ENCODE measurements at regions not wholly inside any gene's neighbourhood (a gene's known extent, or its start where the extent isn't known, plus 50 kb on each side); places are given as distances from the start of the nearest gene placed in this dataset.
A peak's percentile ranks its signal among the peaks of the same experiment; 100 is the strongest.
"Not testable (repeated sequence)": the region's sequence is repeated elsewhere in the genome, so short reads cannot be mapped to it uniquely, and the experiment has no call there.

DNA sequence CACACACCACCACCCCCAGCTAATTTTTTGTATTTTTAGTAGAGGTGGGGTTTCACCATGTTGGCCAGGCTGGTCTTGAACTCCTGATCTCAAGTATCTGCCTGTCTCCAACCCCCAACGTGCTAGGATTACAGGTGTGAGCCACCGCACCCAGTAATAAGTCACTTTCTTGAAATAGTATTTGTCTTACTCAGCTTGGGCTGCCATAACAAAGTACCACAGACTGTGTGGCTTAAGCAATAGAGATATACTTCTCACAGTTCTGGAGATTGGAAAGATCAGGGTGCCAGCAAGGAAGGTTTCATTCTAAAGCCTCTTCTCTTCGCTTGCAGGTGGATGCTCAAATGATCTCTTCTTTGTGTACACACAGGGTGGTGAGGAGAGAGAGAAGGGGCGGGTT lies 99.8 kb downstream of the ARRDC3 start:
- no peak for DNase-seq

DNA sequence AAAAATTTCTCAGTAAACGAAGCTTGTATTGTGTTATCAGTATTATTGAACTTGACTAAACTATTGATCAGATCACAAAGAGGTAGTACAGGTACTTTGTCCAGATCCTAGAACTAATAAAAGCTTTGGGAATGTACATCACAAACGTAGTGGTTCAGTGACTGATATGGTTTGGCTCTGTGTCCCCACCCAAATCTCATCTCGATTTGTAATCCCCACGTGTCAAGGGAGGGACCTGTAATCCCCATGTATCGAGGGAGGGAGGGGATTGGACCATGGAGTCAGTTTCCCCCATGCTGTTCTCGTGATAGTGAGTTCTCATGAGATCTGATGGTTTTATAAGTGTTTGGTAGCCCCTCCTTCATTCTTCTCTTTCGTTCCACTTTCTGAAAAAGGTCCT lies 100.9 kb downstream of the ARRDC3 start:
- no peak for DNase-seq

DNA sequence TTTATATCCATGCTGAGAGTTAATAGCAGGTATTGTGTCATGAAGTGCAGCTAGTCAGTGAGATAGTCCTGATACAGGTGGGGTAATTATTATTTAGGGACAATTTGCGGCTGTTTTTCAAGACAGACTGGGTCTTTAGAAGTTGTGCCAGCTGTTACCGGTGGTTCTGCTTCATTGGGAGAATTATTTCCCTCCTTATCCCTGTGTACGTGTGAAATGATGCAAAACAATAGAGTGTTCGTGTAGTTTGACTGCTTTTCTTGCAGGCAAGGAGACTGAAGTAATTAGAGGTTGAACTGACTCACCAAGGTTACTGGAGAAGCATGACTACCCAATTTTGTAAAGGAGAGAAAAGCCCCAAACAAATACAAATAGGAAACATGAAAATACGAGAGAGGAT lies 101.7 kb downstream of the ARRDC3 start:
- DNase-seq: no peak

DNA sequence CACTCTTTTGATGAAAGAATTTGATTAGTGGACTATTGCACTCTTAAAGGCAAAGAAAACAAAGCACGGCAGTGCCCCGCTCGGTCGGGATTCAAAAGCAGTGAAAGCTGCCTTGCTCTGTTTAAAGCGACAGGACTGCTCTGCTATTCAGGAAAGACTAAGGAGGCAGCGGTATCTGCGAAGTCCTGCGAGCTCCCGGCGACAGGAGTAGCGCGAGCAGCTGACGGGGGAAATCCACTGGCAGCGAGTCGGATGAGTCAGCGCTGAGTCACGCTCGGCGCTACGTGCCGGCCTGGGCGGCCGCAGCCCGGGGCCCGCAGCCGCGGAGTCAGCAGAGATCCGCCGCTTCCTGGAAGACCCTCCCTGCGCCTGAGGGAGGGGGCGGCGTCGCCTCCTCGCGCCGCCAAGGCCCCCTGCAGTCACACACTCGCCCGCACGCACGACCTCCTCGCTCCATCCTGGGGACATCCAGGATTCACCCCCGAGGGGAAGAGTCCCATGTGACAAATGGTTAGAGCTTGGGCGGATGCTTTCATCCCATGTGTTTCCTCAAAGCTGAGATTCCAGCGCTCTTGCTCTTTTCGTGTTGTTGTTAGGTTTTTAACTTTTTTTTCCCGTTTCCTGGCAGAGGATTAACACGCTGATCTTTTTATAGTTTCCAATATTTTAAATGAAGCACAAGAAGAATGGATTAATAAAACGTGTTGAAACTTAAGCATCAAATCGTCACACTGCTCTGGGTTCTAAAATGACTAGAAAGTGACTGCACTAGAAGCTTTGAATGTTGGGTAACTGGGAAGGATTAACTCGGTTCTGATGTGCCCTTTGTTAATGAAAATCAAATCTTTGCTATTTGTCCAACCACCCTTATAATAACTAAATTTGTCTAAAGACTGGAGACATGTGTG lies 102.5 kb downstream of the ARRDC3 start:
- peak; percentile 73 for DNase-seq

GRCh38 chr5:91277840-91278239 lies 105.3 kb downstream of the ARRDC3 start:
- no peak for DNase-seq

GRCh38 chr5:91277093-91277626 lies 106.0 kb downstream of the ARRDC3 start:
- no peak for DNase-seq

- no peak for DNase-seq
Observed at GRCh38 chr5:91272858-91273257, 110.3 kb downstream of the ARRDC3 start.

DNA sequence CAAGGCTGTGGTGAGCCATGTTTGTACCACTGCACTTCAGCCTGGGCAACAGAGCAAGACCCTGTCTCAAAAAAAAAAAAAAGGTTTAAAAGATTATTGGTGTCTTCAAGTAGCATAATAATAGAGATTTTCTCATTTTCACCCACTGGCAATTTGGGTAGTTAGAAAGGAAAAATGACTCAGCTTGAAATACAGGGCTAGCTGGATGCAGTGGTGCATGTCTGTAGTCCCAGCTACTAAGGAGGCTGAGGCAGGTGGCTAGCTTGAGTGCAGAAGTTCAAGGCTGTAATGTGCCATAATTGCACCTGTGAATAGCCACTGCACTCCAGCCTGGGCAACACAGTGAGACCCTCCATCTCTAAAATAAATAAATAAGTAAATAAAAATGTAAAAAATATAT lies 111.1 kb downstream of the ARRDC3 start:
- DNase-seq: no peak

DNA sequence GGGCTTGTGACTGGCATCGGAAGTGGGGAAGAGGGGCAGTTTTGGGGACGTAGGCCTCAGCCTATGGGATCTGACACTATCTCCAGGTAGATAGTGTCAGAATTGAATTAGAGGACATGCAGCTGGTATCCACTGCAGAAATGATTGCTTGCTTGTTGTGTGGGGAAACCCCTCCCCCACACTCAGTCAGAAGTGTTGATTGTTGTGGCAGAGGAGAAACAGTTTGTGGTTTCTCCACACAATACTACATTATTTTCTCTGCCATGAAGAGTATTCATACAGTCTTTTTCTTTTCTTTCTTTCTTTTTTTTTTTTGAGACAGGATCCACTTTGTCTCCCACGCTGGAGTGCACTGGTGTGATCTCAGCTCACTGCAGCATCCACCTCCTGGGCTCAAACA lies 113.9 kb downstream of the ARRDC3 start:
- no peak for DNase-seq

GRCh38 chr5:91266184-91266705 lies 116.9 kb downstream of the ARRDC3 start:
- DNase-seq: no peak

DNA sequence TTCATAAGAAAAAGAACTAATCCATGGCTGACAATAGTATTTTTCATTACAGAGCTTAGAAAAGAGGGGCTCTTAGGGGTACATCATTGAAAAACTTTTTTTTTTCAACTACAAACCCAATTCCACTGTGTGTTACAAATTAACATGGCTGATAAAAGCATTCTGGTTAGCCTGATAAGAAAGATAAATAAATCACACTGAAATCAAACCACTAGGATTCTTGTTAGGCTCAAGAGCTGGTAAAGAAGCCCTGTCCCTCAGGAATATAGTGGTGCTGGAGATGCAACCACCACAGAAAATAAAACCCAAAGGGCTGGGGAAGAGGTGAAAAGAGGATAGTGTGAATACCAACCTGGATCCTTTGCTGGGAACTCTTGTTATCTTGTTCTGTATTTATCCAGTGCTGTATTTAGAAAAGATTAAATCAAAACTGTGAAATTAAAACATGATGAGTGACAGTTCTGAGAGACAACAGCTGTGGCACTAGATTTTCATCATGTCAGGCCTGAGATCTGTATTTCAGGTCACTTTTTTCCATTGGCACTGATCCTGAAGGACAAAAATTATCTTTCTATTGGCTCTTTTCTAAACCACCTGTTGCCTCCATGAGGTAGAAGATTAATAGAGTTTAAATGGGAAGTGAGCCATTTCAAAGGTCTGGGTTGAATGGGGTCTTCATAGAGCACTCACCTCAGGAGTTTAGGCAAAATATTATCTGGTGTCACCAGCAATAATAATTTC lies 118.6 kb downstream of the ARRDC3 start:
- DNase-seq: no peak

- no peak for DNase-seq
Observed at GRCh38 chr5:91263898-91264297, 119.2 kb downstream of the ARRDC3 start.

GRCh38 chr5:91257301-91257700 lies 125.8 kb downstream of the ARRDC3 start:
- no peak for DNase-seq

GRCh38 chr5:91256142-91256524 lies 127.0 kb downstream of the ARRDC3 start:
- no peak for DNase-seq

- no peak for DNase-seq
Observed at GRCh38 chr5:91255396-91256141, 127.5 kb downstream of the ARRDC3 start.

- DNase-seq: no peak
Observed at GRCh38 chr5:91252916-91253315, 130.2 kb downstream of the ARRDC3 start.

DNA sequence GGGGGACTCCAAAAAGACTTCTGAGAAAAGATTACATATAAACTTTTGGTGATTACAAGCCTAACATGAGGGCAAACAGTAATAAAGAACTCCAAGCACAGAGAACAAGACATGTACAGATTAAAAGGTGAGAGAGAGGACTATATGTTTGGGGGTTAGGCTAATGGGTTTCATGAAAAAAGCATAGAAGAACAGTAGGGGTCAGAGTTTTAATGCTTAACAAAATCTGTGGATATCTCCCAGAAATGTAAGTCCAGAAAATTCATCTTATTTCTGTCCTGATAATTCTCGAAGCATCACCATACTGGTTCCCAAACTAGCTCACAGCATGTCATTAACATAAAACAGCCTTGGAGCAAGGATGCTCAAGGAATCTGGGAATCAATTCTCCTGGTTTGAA lies 137.2 kb downstream of the ARRDC3 start:
- DNase-seq: no peak

DNA sequence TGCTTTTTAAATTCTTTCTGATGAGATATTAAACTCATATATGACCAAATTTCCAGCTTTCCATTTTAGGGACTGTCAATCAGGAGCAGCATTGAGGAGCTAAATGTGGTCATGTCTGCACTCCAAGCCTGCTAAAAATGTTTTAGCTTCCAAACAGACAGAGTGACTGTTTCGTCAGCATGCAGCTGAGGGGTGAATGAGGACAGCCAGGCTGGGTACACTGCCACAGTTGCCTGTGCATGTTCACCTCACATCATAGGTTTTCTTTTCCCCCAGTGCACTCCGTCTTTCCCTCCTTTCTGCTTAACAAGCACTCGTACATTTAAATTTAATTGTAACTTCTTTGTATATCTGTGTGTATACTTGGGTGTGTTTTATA lies 138.1 kb downstream of the ARRDC3 start:
- DNase-seq: no peak

GRCh38 chr5:91244380-91245073 lies 138.6 kb downstream of the ARRDC3 start:
- DNase-seq: no peak

DNA sequence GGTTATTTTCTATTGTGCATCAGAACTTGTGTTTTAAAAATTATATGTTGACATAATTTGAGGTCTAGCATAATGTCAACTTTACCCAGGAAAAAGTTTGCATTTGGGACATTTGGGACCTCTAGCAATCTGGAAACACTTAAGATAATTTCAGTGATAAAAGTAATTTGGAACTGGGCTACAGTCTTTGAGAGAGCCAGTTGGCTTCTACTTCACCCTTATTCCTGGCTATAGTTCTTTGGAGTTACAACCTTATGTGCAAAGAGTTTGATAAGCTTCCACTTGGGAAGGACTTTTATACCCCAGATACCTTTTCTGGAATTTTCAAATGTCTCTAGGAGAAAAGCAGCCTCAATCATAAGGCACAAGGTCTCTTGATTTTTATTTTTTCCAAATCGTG lies 139.3 kb downstream of the ARRDC3 start:
- no peak for DNase-seq

DNA sequence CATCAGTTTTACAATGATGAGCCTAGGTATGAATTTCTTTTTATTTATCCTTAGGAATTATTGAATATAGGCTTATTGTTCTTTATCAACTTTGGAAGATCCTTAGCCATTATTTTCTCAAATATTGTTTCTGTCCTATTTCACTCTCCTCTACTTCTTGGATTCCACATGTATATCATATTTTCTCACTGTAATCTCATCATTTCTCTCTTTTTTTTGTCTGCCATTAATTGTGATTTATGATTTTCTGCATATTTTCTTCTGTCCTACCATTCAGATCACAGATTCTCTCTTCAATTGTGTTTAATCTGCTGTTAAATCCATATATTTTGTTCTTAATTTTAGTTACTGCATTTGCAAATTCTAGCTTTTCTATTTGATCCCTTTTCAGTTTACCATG lies 139.8 kb downstream of the ARRDC3 start:
- no peak for DNase-seq

- DNase-seq: not testable (repeated sequence)
Observed at GRCh38 chr5:91241460-91241859, 141.7 kb downstream of the ARRDC3 start.
